HCT116 (cell line): ENCODE measurements at regions not wholly inside any gene's neighbourhood (a gene's known extent, or its start where the extent isn't known, plus 50 kb on each side); places are given as distances from the start of the nearest gene placed in this dataset.
"Not testable (repeated sequence)": the region's sequence is repeated elsewhere in the genome, so short reads cannot be mapped to it uniquely, and the experiment has no call there.

ENCODE experiments used
- ATAC-seq: fragments of 200-7000 bp; cut with Tn5 transposase; 2 replicates; pipeline ENCODE4 v1.9.1; 2020; ENCODE audit warnings: mild to moderate bottlenecking, moderate library complexity
- BruUV-seq: library from RNA; stranded (reverse); fragments of 400-500 nt; replicated peaks from 2 replicates; lab custom pipeline; 2021; lab: Mats Ljungman, UMichigan
- CTCF ChIA-PET: fragments of 300-600 bp; sonication (Branson Sonifier 250); formaldehyde crosslinking; loops from one replicate; lab custom pipeline; 2021; ENCODE audit warnings: antibody characterized with exemption; lab: Charles Lee
- POLR2A ChIA-PET: fragments of 300-600, 350-600 bp; sonication (Branson Sonifier 250); formaldehyde crosslinking; loops from one replicate; lab custom pipeline; 2021; ENCODE audit warnings: antibody characterized with exemption; lab: Charles Lee
- RAD21 ChIA-PET, 2 experiments: fragments of 300-600 bp; sonication (Branson Sonifier 250); formaldehyde crosslinking; loops; one replicate each; lab custom pipeline; 2023; ENCODE audit warnings: low total read pairs in 2 of 2; ENCODE audit not compliant: uncharacterized antibody in 2 of 2, unreplicated experiment in 2 of 2, low non-redundant PET in 1 of 2; lab: Charles Lee
- DNase-seq: peaks from one replicate; pipeline ENCODE4 v3.0.0-alpha.2; 2010; ENCODE audit warnings: low read depth, low spot score
- H2AFZ ChIP-seq: fragments of 200-600 bp; shearing (Covaris generic), sonication (generic); 2 replicates; pipeline ENCODE4 v1.6.1; 2017; ENCODE audit warnings: low read depth, mixed run types, mixed read lengths, antibody characterized with exemption, low read length; ENCODE audit not compliant: poor library complexity, severe bottlenecking
- H3K27ac ChIP-seq: 2 replicates; pipeline ENCODE4 v1.5.1; 2012; ENCODE audit warnings: low read depth, low read length
- H3K27me3 ChIP-seq: fragments of 200-600 bp; sonication (generic); 2 replicates; pipeline ENCODE4 v1.6.1; 2016; ENCODE audit warnings: mixed run types, low read length, mixed read lengths; ENCODE audit not compliant: insufficient read depth
- H3K36me3 ChIP-seq, 2 experiments: fragments of 200-500 bp in 1 of 2; fragments of 200-600 bp in 1 of 2; sonication (Bioruptor generic) in 1 of 2; sonication (generic) in 1 of 2; 2 replicates each; pipeline versions ENCODE4 v1.5.1 to v1.6.1; 2014 to 2016; ENCODE audit warnings: low read length in 2 of 2, inconsistent platforms in 1 of 2, mixed read lengths in 1 of 2, mixed run types in 1 of 2; ENCODE audit not compliant: insufficient read depth in 2 of 2, control insufficient read depth in 1 of 2
- H3K4me1 ChIP-seq, 2 experiments: fragments of 200-600 bp in 1 of 2; sonication (generic) in 1 of 2; 2 replicates each; pipeline versions ENCODE4 v1.5.1 to v1.6.1; 2012 to 2017; ENCODE audit warnings: low read length in 2 of 2, inconsistent platforms in 1 of 2, mild to moderate bottlenecking in 1 of 2, mixed read lengths in 1 of 2, mixed run types in 1 of 2, moderate library complexity in 1 of 2; ENCODE audit not compliant: insufficient read depth in 2 of 2, control insufficient read depth in 1 of 2
- H3K4me2 ChIP-seq: fragments of 200-600 bp; sonication (generic); 2 replicates; pipeline ENCODE4 v1.6.1; 2017; ENCODE audit warnings: mixed run types, low read length, mixed read lengths
- H3K4me3 ChIP-seq, 2 experiments: fragments of 200-600 bp in 1 of 2; sonication (generic) in 1 of 2; replicated peaks in 1 of 2; 2 replicates each; pipeline ENCODE4 v1.5.1; 2011 to 2016; ENCODE audit warnings: low read length in 2 of 2, control low read depth in 1 of 2, low read depth in 1 of 2, mild to moderate bottlenecking in 1 of 2, mixed read lengths in 1 of 2, mixed run types in 1 of 2
- H3K79me2 ChIP-seq: fragments of 200-600 bp; sonication (generic); 2 replicates; pipeline ENCODE4 v1.6.1; 2017; ENCODE audit warnings: mild to moderate bottlenecking, mixed run types, low read length, moderate library complexity, mixed read lengths; ENCODE audit not compliant: insufficient read depth
- H3K9ac ChIP-seq: fragments of 200-600 bp; sonication (generic); 2 replicates; pipeline ENCODE4 v1.6.1; 2016; ENCODE audit warnings: low read length, mixed read lengths
- H3K9me2 ChIP-seq: fragments of 200-600 bp; sonication (generic), shearing (Covaris generic); 2 replicates; pipeline ENCODE4 v1.6.1; 2017; ENCODE audit warnings: mixed run types, mild to moderate bottlenecking, moderate library complexity; ENCODE audit not compliant: insufficient read depth
- H3K9me3 ChIP-seq, 2 experiments: fragments of 200-500 bp in 1 of 2; fragments of 200-600 bp in 1 of 2; sonication (Bioruptor generic) in 1 of 2; sonication (generic) in 1 of 2; 2 replicates each; pipeline ENCODE4 v1.6.1; 2014 to 2017; ENCODE audit warnings: low read length in 2 of 2, mixed read lengths in 2 of 2, inconsistent platforms in 1 of 2, low read depth in 1 of 2, mild to moderate bottlenecking in 1 of 2, mixed run types in 1 of 2, moderate library complexity in 1 of 2; ENCODE audit not compliant: control insufficient read depth in 1 of 2, insufficient read depth in 1 of 2
- H4K20me1 ChIP-seq: fragments of 200-600 bp; sonication (generic), shearing (Covaris generic); 2 replicates; pipeline ENCODE4 v1.6.1; 2017; ENCODE audit warnings: mixed run types, mild to moderate bottlenecking, moderate library complexity; ENCODE audit not compliant: insufficient read depth
- CBX3 ChIP-seq: IDR thresholded peaks from 2 replicates; pipeline ENCODE4 v1.6.1; 2012; ENCODE audit warnings: low read depth
- CEBPB ChIP-seq: IDR thresholded peaks from 2 replicates; pipeline ENCODE4 v1.6.1; 2012; ENCODE audit warnings: low read depth
- EGR1 ChIP-seq: IDR thresholded peaks from 2 replicates; pipeline ENCODE4 v1.6.1; 2012; ENCODE audit warnings: low read depth
- FOSL1 ChIP-seq: IDR thresholded peaks from 2 replicates; pipeline ENCODE4 v1.6.1; 2012; ENCODE audit warnings: low read depth
- POLR2AphosphoS5 ChIP-seq: IDR thresholded peaks from 2 replicates; pipeline ENCODE4 v1.6.1; 2011; ENCODE audit warnings: mild to moderate bottlenecking, low read depth, low read length, moderate library complexity
- SIN3A ChIP-seq: IDR thresholded peaks from 2 replicates; pipeline ENCODE4 v1.6.1; 2012; ENCODE audit warnings: low read depth
- TCF7L2 ChIP-seq: IDR thresholded peaks from 2 replicates; pipeline ENCODE4 v1.7.0; 2011; ENCODE audit warnings: borderline replicate concordance, inconsistent platforms; ENCODE audit not compliant: insufficient read depth, insufficient read length; ENCODE audit errors: extremely low read depth
- intact Hi-C: fragments of 100-400 bp; cut with micrococcal nuclease; formaldehyde crosslinking; loops from 2 replicates; pipeline ENCODE4 v1.10.0; 2022
- TF ChIP-seq, protein P1 (sequence below): IDR thresholded peaks from 2 replicates; pipeline ENCODE4 v1.6.1; 2012
- TF ChIP-seq, protein P2 (sequence below): IDR thresholded peaks from 2 replicates; pipeline ENCODE4 v1.6.1; 2011; ENCODE audit warnings: mild to moderate bottlenecking, low read length, moderate library complexity; ENCODE audit not compliant: insufficient replicate concordance; ENCODE audit errors: extremely low read depth

DNA sequence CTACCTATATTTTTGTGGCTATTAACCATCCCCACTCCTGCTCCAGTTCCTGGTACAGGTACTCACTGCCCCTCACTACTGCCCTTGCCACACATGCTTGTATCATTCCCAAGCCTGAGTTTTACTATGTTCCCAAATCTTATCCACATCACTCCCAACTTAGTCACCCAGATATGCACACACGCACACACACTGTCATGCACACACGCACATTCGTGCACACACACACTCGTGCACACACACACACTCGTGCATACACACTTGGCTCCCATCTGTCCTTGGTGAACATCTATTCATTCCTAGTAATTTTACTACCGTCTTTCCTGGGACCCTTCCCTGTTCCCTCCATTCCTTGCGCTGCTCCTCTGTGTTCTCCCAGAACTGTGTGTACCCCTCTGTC is 287.2 kb upstream of the RNF32 start:
- intact Hi-C loops, result no loop called here
- POLR2A ChIA-PET, result no interaction called here

DNA sequence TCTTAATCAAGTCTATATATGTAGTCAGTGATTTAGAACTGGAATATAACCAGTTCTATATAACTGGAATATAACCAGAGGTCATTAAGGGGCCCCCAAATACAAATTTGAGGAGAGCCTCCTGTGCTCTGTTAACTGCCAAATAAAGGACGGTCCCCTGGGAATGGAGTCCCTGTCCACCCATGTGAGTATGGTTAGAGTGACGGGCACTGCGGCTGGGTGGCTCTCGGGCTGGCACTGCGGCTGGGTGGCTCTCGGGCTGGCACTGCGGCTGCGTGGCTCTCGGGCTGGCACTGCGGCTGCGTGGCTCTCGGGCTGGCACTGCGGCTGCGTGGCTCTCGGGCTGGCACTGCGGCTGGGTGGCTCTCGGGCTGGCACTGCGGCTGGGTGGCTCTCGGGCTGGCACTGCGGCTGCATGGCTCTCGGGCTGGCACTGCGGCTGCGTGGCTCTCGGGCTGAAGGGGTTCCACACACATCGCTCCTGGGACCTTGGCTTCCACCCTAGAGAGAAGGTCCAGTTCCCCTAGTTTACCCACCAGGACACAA is 292.8 kb upstream of the RNF32 start:
- H3K27me3 ChIP-seq, CTCF ChIA-PET, H4K20me1 ChIP-seq, H2AFZ ChIP-seq, H3K4me1 ChIP-seq, H3K9me2 ChIP-seq, RAD21 ChIA-PET, ATAC-seq, POLR2A ChIA-PET, H3K79me2 ChIP-seq, H3K4me2 ChIP-seq, DNase-seq, H3K9ac ChIP-seq, H3K27ac ChIP-seq, H3K4me3 ChIP-seq, H3K9me3 ChIP-seq, intact Hi-C loops, H3K36me3 ChIP-seq, BruUV-seq: not testable (repeated sequence)

More for the DNA sequence above, 287.2 kb upstream of the RNF32 start:
- Histone ChIP-seq H3K4me2 (no peak overlapping the region), H3K9me2 (no peaks in the 10 kb centered on the region), H2AFZ (no peak overlapping the region), H3K27me3 (no peaks in the 10 kb centered on the region), H3K9ac (no peak overlapping the region), H3K27ac (no peak overlapping the region), H3K4me3 (no peak overlapping the region), H4K20me1 (no peaks in the 10 kb centered on the region), H3K9me3 (no peaks in the 10 kb centered on the region), H3K79me2 (no peaks in the 10 kb centered on the region), H3K36me3 (no peaks in the 10 kb centered on the region), H3K4me1 (no peaks in the 10 kb centered on the region)
- ChIA-PET RAD21 (no interaction called here), CTCF (no interaction called here)
- TF ChIP-seq EGR1 (no peak), POLR2AphosphoS5 (no peak), CEBPB (no peak), TCF7L2 (no peak), SIN3A (no peak), CBX3 (no peak), FOSL1 (no peak)
- TF ChIP-seq, protein P1, sequence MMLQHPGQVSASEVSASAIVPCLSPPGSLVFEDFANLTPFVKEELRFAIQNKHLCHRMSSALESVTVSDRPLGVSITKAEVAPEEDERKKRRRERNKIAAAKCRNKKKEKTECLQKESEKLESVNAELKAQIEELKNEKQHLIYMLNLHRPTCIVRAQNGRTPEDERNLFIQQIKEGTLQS, result no peak
- TF ChIP-seq, protein P2, sequence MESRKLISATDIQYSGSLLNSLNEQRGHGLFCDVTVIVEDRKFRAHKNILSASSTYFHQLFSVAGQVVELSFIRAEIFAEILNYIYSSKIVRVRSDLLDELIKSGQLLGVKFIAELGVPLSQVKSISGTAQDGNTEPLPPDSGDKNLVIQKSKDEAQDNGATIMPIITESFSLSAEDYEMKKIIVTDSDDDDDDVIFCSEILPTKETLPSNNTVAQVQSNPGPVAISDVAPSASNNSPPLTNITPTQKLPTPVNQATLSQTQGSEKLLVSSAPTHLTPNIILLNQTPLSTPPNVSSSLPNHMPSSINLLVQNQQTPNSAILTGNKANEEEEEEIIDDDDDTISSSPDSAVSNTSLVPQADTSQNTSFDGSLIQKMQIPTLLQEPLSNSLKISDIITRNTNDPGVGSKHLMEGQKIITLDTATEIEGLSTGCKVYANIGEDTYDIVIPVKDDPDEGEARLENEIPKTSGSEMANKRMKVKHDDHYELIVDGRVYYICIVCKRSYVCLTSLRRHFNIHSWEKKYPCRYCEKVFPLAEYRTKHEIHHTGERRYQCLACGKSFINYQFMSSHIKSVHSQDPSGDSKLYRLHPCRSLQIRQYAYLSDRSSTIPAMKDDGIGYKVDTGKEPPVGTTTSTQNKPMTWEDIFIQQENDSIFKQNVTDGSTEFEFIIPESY, result no peak
- ATAC-seq (no peak), DNase-seq (no peak)
- BruUV-seq, result no TSS peak
